CD1c-positive myeloid dendritic cell (primary cell): ENCODE measurements at regions not wholly inside any gene's neighbourhood (a gene's known extent, or its start where the extent isn't known, plus 50 kb on each side); places are given as distances from the start of the nearest gene placed in this dataset.
"Not testable (repeated sequence)": the region's sequence is repeated elsewhere in the genome, so short reads cannot be mapped to it uniquely, and the experiment has no call there.

Experiments used
- DNase-seq: peaks from one replicate; pipeline ENCODE4 v3.0.0-alpha.2; 2016; ENCODE audit errors: extremely low spot score

GRCh38 chr3:153221748-153222162, 59.7 kb downstream of the RAP2B start:
- peak; percentile 67 for DNase-seq

- not testable (repeated sequence) for DNase-seq
Observed at GRCh38 chr3:153226877-153227276, 64.9 kb downstream of the RAP2B start.

- not testable (repeated sequence) for DNase-seq
Observed at GRCh38 chr3:153230427-153230826, 68.4 kb downstream of the RAP2B start.

- not testable (repeated sequence) for DNase-seq
Observed at GRCh38 chr3:153231245-153231644, 69.2 kb downstream of the RAP2B start.

GRCh38 chr3:153232050-153232752, 70.2 kb downstream of the RAP2B start:
- DNase-seq: not testable (repeated sequence)

GRCh38 chr3:153232851-153233271, 70.8 kb downstream of the RAP2B start:
- DNase-seq: no peak

- DNase-seq: no peak
Observed at GRCh38 chr3:153233986-153234385, 72.0 kb downstream of the RAP2B start.

GRCh38 chr3:153242896-153243295, 80.9 kb downstream of the RAP2B start:
- DNase-seq: no peak

- DNase-seq: peak; percentile 30
Observed at GRCh38 chr3:153244961-153245360, 82.9 kb downstream of the RAP2B start.

- no peak for DNase-seq
Observed at GRCh38 chr3:153245661-153246060, 83.6 kb downstream of the RAP2B start.

GRCh38 chr3:153246331-153246730, 84.3 kb downstream of the RAP2B start:
- DNase-seq: peak; percentile 36

- peak; percentile 68 for DNase-seq
Observed at GRCh38 chr3:153246806-153247205, 84.8 kb downstream of the RAP2B start.

GRCh38 chr3:153247331-153248330, 85.6 kb downstream of the RAP2B start:
- DNase-seq: peak; percentile 67

- not testable (repeated sequence) for DNase-seq
Observed at GRCh38 chr3:153248835-153249234, 86.8 kb downstream of the RAP2B start.

GRCh38 chr3:153249906-153250305, 87.9 kb downstream of the RAP2B start:
- DNase-seq: no peak

GRCh38 chr3:153250446-153250845, 88.4 kb downstream of the RAP2B start:
- peak; percentile 49 for DNase-seq

- no peak for DNase-seq
Observed at GRCh38 chr3:153252963-153253362, 90.9 kb downstream of the RAP2B start.

- no peak for DNase-seq
Observed at GRCh38 chr3:153254361-153254760, 92.3 kb downstream of the RAP2B start.

- no peak for DNase-seq
Observed at GRCh38 chr3:153257673-153258351, 95.8 kb downstream of the RAP2B start.

GRCh38 chr3:153259956-153260355, 97.9 kb downstream of the RAP2B start:
- no peak for DNase-seq

- DNase-seq: no peak
Observed at GRCh38 chr3:153260681-153261080, 98.7 kb downstream of the RAP2B start.

- no peak for DNase-seq
Observed at GRCh38 chr3:153266619-153267018, 104.6 kb downstream of the RAP2B start.
